HG03060 (cell line): ENCODE measurements at regions not wholly inside any gene's neighbourhood (a gene's known extent, or its start where the extent isn't known, plus 50 kb on each side); places are given as distances from the start of the nearest gene placed in this dataset.

ENCODE experiments used
- ATAC-seq: cut with Tn5 transposase; IDR thresholded peaks from one replicate; pipeline ENCODE4 v1.9.1; 2021; ENCODE audit warnings: low read depth, moderate number of reproducible peaks; ENCODE audit not compliant: unreplicated experiment

DNA sequence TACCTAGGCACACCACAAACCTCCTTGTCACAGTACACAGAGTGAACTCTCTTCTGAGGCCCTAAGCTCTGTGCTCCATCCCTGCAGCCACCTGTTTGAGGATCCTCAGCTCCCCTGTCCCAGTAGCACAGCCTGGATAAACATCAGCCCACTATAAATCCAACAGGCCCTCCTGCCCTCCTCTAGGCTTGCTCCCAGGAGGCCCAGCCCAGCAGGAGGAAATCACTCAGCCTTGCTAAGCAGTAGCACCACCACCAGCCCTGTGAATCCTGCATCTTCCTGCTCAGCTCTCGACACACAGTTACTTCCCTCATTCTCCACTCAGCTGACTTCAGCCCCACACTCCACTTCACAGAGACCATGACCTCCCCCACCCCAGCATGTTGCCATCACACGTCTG is 273.9 kb downstream of the BCOR start:
- no peak for ATAC-seq

DNA sequence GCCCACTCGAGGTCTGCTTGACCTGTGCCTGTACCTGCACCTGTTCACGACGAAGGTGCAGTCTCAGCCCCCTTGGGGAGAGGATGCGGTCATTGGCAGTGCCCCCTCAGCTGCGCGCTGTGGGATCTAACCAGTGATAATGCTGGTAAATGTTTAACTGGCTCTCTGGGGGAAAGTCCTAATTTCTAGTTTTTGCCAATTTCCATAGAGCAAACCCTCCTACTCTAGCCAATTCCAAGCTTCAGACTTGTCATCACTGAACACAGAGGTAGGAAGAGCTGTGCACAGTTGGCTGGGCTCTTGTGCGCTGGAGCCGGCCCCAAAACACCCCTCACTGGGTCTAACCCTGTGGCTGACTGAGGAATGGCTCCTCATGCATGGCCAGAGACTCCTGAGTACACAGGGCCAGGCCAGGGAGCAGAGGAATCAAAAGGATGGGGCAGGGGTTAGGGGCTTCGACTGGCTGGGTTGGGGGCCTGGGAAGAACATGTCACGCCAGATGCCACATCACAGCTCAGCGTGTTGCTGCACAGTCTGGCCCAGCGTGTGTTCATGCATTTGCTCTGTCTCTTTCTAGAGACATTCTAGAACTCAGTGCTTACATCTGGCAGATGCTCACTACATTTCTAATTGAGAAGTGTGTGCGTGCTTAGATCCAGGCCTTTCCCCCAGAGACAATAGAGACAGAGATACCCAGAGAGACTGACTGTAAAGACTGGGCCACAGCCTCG is 270.8 kb downstream of the BCOR start:
- ATAC-seq, result no peak

DNA sequence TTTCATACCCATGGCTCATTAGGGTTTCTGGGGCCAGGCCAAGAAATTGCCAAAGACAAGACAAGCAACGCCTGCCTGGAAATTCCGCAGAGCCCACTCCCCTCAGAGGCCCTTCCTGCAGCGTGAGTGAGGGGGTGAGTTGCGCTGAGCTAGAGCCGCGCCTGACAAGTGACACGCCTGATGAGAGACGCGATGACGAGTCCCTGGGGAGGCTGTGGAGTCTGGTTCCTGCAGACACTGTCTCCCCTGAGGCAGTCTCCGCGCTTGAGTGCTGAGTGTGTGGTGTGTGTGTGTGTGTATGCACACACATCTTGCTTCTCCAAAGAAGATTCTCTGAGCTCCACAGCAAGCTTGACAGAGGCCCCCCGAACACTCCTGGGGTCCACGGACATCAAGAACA is 269.8 kb downstream of the BCOR start:
- no peak for ATAC-seq

DNA sequence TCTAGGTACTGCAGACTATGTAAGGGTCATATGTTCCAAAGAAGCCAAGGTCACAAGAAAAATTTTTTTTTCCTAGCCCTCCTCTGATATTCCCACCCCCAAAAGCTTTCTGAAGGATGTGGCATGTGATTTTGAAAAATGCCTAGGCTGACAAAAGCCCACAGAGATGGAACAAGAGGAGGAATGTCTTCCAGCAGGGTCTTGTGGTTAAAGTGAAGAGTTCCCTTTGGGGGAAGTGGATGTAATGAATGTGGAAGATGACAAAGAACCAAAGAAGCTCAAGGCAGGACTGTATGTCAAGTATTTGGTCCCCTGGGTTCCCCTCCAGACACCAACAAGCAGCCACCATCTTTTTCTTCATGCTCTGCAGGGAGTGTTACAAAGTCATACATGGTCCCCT is 268.8 kb downstream of the BCOR start:
- ATAC-seq, result no peak

DNA sequence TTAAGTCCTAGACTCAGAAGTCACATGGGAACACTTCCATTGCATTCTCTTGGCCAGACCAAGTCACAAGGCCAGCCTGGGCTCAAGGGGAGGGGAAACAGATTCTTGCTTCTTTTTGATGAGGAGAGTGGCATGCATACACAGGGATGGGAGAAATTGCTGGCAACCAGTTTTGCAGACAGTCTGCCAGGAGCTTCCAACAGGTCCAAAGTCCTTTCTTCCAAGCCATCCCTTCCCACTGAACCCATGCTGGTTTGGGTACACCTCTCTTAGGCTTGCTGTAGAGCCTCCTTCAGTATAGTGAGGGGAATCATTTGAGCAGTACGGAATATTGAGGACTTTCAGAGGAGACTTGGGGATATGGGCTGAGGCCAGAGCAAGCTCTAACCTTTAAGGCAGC is 267.8 kb downstream of the BCOR start:
- no peak for ATAC-seq

DNA sequence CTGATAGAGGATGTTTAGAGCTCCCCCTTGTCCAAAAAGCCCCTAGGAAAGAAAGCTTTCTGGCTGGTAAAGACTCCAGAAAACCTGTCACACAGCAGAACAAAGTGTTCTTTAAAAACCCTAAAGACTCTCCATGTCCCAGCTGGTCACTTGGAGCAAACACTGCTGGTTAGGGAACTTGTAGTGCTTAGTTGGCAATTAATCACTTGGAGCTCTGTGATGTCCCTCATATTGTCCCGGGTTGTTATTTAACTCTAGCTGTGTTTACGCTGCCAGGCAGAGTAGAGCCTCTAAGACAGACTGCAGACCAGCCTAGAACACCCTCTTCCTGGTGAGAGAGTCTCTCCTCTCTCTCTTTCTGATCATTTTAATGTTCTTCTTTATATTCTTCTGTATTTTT is 267.3 kb downstream of the BCOR start:
- no peak for ATAC-seq

DNA sequence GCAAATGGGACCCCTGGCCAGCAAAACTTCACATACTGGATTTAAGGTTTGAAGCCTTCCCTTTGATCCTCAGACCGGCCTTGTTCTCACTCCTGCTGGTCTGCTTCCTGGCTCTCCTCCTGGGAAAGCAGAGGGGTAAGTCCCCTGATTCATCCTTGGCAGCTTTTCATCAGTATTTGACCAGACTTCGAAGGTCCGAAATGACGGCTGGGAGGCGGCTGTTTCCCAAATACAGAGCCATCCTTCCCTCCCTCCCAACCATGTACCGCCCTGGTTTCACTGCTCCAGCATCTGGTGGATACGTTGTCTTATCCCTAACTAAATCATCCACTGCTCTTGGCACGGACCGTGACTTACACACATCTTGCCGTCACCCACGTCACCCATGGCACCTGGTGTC is 265.5 kb downstream of the BCOR start:
- no peak for ATAC-seq

DNA sequence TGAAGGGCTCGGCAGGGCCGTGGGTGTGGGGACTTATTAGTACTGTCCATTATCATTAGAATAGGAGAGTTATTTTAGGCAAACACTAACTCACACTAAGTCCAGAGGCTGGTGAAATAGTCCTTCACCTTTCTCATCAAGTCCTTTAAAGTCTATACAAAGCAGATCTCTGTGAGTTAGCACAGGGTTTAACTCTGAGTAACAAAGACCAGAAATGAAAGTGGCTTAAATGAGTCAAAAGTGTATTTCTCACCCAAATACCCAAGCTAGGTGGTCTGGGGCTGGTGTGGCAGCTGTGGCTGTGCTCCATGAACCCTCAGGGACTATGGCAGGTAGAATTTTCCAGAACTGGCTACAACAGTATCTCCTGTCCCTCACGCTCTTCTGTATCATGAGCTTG is 263.2 kb downstream of the BCOR start:
- no peak for ATAC-seq

DNA sequence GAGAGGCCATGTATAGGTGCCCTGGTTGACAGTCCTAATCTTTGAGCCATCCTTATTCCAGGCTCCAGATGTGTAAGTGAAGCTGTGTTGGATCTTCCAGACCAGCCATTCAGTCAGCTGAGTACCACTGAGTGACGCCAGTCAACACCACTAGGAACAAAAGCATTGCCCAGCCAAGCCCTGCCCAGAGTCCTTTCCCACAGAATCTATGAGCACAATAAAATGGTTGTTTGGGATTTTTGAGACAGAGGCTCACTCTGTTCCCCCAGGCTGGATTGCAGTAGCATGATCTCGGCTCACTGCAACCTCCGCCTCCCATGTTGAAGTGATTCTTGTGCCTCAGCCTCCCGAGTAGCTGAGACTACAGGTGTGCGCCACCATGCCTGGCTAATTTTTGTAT is 262.5 kb downstream of the BCOR start:
- ATAC-seq, result no peak

DNA sequence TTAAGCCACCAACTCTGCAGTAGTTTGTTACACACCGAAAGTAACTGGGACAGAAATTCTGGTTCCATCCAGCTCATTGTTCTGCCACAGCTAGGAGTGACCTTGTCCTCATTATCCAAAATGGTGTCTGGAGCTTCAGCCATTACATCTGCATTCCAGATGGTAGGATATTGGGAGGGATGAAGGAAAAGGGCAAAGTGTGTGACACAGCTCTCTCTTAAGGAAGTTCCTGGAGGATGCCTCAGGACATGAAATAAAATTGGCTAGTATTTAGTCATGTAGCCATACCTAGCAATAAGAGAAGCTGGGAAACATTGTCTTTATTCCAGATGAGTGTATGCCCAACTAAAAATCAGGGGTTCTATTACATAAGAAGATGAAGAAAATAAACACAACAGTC is 262.0 kb downstream of the BCOR start:
- ATAC-seq, result no peak

DNA sequence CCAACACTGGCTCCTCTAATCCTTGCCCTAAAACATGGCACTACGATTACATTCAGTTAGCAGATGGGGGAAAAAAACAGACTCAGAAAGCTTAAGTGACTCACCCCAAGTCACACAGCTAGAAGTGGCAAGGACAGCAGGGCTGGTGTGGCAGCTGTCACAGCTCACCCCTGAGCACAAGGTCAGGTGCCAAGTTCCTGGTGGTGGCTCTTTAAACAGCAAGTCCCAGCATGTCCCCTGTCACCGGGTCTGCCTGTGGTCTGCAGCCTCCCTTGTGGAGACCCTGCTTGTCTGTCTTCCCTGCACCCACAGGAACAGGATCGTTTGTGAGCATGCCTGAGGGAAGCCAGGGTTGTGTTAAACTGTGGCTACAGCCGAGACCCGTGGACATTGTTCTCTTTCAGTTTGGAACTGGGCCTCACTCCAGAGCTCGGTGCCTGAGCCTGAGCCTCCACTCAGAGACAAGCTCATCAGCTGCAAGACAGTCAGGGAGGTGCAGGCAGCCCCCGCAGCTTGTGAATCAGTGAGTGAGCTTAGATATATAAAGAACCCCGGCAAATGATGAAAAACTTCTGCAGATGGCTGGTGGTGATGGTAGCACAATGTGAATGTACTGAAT is 260.8 kb downstream of the BCOR start:
- ATAC-seq, result no peak

DNA sequence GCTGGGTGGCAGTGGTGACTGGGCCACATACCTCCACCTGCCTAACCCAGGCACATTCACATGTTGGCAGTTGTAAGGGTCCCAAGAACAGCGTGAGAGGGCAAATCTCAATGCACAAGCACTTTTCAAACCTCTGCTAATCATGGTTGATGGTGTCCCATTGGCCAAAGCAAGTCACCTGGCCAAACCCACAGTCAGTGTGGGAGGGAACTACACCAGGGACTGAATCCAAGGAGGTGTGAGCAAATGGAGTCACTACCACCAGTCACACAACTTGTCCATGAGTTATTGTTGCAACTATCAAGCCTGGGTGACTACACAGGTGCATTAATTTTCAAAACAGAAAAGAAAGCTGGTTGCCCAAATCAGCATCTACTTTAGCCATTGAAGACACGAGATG is 260.1 kb downstream of the BCOR start:
- no peak for ATAC-seq

DNA sequence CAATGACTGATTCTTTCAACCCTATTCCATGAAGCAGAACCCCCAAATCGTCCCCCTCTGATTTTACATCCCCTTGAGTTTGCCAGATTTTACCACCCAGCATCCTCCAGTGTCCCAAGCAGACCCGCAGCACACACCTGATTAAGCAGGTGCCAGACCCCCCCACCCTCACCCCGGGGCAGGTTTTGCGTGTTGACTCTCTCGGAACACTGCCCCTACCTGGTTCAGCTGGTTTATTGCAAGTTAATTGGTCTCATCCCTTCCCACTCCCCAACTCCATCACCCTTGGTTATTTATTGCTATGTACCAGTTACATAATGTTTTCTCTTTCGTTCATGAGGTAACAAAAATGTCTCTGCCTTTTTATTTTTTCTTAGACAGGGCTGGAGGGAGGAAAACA is 258.4 kb downstream of the BCOR start:
- no peak for ATAC-seq

DNA sequence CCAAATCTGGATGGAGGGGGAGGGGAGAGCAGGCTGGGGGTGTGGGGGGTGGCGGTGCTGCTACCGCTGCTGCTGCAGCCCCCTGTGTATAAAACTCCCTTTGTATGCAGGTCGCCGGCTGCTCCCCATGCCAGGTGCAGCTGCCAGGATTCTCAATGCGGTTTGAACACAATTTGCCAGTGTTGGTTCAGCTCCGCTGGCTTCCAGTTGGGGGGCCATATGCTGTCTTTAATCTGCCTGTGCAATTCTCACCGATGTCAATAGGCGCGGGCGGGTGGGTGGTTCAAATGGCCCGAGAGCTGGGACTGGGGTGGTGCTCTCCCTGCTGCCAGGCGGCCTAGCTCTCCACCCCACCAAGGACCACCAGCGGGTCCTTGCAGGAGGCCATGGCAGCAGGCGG is 257.6 kb downstream of the BCOR start:
- no peak for ATAC-seq

DNA sequence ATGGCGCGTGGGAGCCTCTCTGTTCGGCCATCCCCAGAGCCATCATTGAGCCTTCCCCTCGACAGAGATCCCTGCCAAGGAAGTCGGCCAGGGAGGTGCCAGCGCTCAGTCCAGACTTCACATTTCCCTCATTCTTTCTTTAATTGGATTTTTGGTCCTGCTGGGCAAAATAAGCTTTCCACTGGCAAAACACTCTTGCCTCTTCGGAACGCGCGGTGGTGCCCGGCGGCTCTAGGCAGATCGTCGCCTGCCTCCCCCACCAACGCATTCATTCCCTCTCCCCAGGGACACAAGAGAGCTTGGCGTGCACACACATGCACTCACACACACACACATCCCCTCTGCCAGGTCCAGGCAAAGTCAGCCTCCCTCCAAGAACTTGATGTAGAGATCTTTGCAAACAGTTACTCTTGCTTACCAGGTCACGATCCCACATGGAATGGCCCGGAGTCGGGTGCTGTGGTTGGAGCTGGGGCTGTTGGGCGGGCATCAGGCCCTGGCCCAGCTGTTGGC is 257.1 kb downstream of the BCOR start:
- no peak for ATAC-seq

DNA sequence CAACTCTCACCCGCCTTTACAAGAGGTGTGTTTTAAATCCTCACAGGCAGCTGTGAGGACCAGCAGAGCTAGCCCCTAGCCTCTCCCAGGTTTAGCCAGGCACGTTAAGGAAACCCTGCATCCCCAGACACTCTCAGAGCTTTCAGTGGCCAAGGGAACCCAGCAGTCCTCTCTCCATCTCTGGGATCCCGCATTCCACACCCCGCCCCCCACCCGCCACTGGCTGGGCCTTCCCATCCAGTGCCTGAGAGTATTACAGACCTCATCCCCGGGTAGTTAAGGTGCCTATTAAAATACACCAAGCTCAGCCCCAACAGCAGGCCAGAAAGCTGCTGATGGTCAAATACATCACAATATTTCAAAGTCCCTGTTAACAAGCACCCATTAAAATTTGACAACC is 256.2 kb downstream of the BCOR start:
- no peak for ATAC-seq

DNA sequence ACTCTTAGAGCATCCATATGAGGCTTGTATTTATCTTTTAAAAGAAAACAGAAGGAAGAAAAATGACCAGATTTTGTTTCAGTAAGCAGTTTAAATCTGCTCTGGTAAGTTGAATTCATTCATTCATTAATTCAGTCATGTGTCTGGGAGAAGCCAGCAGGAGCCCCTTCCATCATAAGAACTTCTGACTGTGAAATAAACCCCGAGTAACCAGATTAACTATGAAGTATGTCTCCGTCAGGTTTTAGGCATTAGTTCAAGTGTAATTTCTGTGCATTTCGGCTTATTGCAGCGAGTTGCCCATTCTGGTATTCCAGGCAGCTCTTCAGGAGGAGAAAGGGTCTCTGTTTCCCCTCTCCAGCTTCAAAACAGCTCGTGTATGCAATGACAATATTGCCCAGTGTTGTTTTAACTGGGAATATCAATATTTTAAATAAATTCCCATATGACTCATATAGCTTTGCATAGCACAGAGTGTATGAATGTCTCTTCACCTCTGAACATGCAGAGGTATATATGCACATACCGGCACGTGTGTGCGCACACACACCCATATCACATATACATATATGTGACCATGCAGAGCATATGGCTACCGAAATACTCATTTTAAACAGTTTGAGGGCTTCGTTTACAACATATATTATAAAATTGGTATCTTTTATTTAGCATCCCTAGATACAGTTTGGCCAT is 255.3 kb downstream of the BCOR start:
- ATAC-seq, result no peak

DNA sequence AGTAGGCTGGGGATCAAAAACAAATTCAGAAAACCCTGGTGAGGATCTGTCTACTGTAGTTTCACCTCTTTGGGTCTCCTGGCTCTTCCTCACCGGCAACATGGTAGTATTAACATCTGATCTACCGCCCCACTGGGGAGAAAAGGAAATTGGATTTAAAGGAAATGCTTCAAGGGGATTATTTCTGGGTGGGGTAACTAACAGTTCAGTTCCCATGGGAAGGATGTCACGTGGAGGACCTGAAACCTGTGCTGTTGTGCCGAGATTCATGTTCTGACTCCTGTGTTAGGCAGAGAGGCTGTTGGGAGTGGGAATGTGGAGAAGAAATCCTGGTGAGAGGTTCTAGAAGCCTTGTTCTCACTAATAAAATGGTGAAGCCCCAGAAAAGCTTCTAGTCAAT is 254.4 kb downstream of the BCOR start:
- no peak for ATAC-seq

DNA sequence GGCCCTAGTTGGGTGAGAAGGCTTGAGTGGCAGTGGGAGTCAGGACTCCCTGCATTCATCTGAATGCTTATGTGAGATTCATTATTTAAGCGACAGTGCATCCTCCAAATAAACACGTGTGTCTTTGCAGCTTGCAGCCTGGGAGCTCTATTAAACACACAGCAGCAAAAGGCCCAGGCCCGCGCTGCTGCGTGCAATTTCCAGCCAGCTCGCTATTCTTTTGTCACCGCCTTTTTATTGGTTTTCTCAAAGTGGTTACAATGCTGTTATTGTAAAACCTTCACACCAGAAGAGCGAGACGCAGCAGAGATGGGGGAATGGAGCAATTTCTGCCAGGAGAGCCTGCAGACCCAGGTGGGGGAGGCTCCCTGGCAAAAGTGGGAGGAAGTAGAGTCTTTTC is 252.5 kb downstream of the BCOR start:
- ATAC-seq, result no peak

DNA sequence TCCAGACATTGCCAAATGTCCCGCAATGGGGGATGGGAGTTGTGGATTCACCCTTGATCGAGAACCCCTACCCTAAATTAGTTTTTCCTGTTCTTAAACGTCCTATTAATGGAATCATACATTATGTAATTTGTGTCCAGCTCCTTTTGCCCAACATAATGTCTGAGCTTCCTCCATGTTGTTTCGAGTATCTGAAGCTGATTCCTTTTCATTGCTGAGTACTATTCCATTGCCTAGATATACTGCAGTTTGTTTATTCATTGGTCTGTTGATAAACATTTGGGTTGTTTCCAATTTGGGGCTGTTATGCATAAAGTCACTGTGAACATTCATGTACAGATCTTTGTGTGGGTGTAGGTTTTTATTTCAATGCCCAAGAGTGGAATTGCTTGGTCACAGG is 251.3 kb downstream of the BCOR start:
- ATAC-seq, result no peak

DNA sequence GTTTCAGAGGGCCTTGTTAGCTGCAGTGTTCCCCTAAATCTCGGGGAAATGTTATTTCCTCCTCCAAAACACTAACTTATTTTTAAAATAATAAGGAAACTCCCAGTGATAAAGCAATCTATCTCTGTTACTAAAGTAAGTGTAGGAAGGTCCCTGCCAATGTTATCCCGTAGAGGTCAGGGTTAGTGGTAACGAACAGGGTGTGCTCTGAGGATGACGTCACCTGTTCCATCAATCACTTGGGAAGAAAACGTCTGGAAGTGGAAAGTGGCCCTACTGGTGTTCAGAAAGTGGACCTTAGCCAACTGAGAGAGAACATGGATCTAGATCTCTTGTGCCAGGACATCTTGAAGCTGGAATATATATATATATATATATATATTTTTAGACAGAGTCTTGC is 249.5 kb downstream of the BCOR start:
- no peak for ATAC-seq

DNA sequence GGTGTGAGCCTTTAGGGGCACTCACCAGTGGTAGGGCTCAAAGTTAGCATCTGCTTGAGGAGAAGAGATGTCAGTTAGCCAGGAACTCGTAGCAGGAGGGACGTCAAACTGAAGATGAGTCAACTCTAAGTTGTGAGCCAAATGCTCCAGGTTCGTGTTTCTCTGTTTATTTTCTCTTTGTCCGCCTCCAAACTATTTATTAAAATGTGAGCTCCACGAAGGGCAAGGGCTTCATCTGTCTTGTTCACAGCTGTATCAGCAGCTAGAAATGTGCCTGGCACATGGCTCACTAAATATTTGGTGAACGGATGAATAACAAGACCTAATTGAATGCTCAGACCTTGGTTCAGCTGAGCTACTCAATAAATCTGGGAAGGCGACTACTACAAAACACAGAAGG is 248.9 kb downstream of the BCOR start:
- ATAC-seq, result no peak
